Fibroblast of lung (primary cell): ENCODE measurements at regions not wholly inside any gene's neighbourhood (a gene's known extent, or its start where the extent isn't known, plus 50 kb on each side); places are given as distances from the start of the nearest gene placed in this dataset.

ENCODE experiments used
- DNase-seq, 2 donors: peaks; one replicate each; pipeline versions ENCODE4 v3.0.0 to v3.0.0-alpha.2; 2010; ENCODE audit warnings: low read depth in 2 of 2
- H2AFZ ChIP-seq: 2 replicates; pipeline ENCODE4 v1.5.1; 2012; ENCODE audit warnings: low read length, control low read depth, inconsistent platforms
- H3K27ac ChIP-seq: 2 replicates; pipeline ENCODE4 v1.5.1; 2011; ENCODE audit warnings: low read length, control low read depth; ENCODE audit not compliant: insufficient read depth
- H3K27me3 ChIP-seq: 2 replicates; pipeline ENCODE4 v1.5.1; 2011; ENCODE audit warnings: mild to moderate bottlenecking, low read length; ENCODE audit not compliant: control insufficient read depth, insufficient read depth
- H3K36me3 ChIP-seq: 2 replicates; pipeline ENCODE4 v1.5.1; 2011; ENCODE audit warnings: low read length; ENCODE audit not compliant: control insufficient read depth, insufficient read depth
- H3K4me1 ChIP-seq: 2 replicates; pipeline ENCODE4 v1.5.1; 2011; ENCODE audit warnings: low read length; ENCODE audit not compliant: control insufficient read depth, insufficient read depth; ENCODE audit errors: extremely low read depth
- H3K4me2 ChIP-seq: 2 replicates; pipeline ENCODE4 v1.5.1; 2011; ENCODE audit warnings: low read length, control low read depth; ENCODE audit not compliant: insufficient read depth; ENCODE audit errors: extremely low read depth
- H3K4me3 ChIP-seq, 4 experiments: fragments of 200-600 bp in 1 of 4; sonication (generic) in 1 of 4; replicated peaks in 1 of 4; 2 replicates each; pipeline ENCODE4 v1.5.1; 2011 to 2016; ENCODE audit warnings: low read length in 4 of 4, low read depth in 3 of 4, mild to moderate bottlenecking in 3 of 4, control low read depth in 2 of 4, inconsistent platforms in 1 of 4, mixed read lengths in 1 of 4; ENCODE audit not compliant: insufficient read depth in 1 of 4; ENCODE audit errors: control extremely low read depth in 1 of 4
- H3K79me2 ChIP-seq: 2 replicates; pipeline ENCODE4 v1.5.1; 2012; ENCODE audit warnings: mild to moderate bottlenecking, low read length, inconsistent platforms; ENCODE audit not compliant: control insufficient read depth, insufficient read depth
- H3K9ac ChIP-seq: 2 replicates; pipeline ENCODE4 v1.5.1; 2011; ENCODE audit warnings: mild to moderate bottlenecking, low read length, control low read depth; ENCODE audit not compliant: insufficient read depth
- H3K9me3 ChIP-seq: 2 replicates; pipeline ENCODE4 v1.5.1; 2012; ENCODE audit warnings: low read depth, low read length; ENCODE audit not compliant: control insufficient read depth, insufficient read depth
- H4K20me1 ChIP-seq: 2 replicates; pipeline ENCODE4 v1.5.1; 2011; ENCODE audit warnings: low read length; ENCODE audit not compliant: control insufficient read depth, insufficient read depth; ENCODE audit errors: extremely low read depth
- EZH2 ChIP-seq: IDR thresholded peaks from 2 replicates; pipeline ENCODE4 v1.5.1; 2012; ENCODE audit warnings: low read length, control low read depth, mild to moderate bottlenecking; ENCODE audit errors: missing control alignments
- TF ChIP-seq, protein P1 (sequence below), 2 donors: IDR thresholded peaks in 1 of 2; conservative IDR thresholded peaks in 1 of 2; 1 replicate in 1 of 2; 2 replicates in 1 of 2; pipeline ENCODE4 v1.5.1; 2011 to 2012; ENCODE audit warnings: low read length in 2 of 2, control low read depth in 1 of 2, inconsistent platforms in 1 of 2, low read depth in 1 of 2, mild to moderate bottlenecking in 1 of 2

DNA sequence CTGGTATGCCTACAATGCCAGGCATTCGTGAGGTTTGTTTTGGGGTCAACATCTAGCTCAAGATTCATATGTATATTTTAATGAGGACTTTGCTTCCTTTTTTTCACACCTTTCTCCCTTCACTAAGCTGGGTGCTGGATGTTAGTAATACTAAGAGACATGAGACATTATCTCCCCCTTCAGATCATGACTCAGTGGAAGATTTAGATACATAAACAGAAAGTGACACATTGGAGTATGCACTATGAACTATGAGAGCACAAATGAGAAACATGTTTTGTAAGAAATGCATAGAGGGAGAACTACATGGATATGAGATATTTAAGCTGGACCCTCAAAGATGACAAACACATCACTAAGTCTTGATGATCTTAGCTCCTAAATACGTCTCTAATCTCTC is 286.3 kb downstream of the RPAP3 start:
- Histone ChIP-seq H3K9ac (no peak overlapping the region), H3K79me2 (no peaks in the 10 kb centered on the region), H3K4me3 (no peak overlapping the region), H3K36me3 (no peaks in the 10 kb centered on the region), H3K27me3 (no peaks in the 10 kb centered on the region), H2AFZ (no peak overlapping the region), H3K4me2 (peak overlapping the region; percentile 17), H3K9me3 (no peaks in the 10 kb centered on the region), H3K27ac (no peak overlapping the region), H4K20me1 (no peaks in the 10 kb centered on the region), H3K4me1 (peaks cover 7% of the 10 kb centered on the region)
- DNase-seq = peak in 1 of 2 donors; percentile 62
- TF ChIP-seq, protein P1, sequence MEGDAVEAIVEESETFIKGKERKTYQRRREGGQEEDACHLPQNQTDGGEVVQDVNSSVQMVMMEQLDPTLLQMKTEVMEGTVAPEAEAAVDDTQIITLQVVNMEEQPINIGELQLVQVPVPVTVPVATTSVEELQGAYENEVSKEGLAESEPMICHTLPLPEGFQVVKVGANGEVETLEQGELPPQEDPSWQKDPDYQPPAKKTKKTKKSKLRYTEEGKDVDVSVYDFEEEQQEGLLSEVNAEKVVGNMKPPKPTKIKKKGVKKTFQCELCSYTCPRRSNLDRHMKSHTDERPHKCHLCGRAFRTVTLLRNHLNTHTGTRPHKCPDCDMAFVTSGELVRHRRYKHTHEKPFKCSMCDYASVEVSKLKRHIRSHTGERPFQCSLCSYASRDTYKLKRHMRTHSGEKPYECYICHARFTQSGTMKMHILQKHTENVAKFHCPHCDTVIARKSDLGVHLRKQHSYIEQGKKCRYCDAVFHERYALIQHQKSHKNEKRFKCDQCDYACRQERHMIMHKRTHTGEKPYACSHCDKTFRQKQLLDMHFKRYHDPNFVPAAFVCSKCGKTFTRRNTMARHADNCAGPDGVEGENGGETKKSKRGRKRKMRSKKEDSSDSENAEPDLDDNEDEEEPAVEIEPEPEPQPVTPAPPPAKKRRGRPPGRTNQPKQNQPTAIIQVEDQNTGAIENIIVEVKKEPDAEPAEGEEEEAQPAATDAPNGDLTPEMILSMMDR (conservative IDR thresholded peaks at IDR 0.05 in 1 of 2, IDR thresholded peaks at IDR 0.05 in 1 of 2; ENCODE audit: low read depth in 1 of 2, low read length in 2 of 2) = no peak
- no peak for TF ChIP-seq EZH2

DNA sequence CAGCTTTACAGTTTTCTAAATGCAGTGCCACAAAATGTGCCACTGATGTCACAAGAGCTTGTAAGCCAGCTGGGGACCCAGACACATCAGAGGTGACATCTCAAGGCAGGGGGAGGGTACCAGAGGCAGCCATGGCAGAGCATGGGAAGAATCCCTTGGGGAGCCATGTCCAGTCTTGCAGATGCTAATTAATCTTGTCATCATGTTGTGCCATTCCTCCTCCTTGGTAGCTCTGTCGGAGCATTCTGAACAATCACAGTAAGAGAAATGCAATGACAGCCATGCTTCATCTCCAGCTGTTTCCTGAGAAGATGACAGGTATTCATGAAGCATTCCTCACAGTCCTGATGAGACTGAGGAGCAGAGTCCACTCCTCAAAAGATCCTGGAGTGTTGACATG is 287.9 kb downstream of the RPAP3 start:
- no peak for DNase-seq
- Histone ChIP-seq H3K36me3 (no peaks in the 10 kb centered on the region), H3K9ac (no peak overlapping the region), H3K27me3 (no peaks in the 10 kb centered on the region), H3K9me3 (no peaks in the 10 kb centered on the region), H2AFZ (no peak overlapping the region), H3K79me2 (no peaks in the 10 kb centered on the region), H3K4me3 (no peak overlapping the region), H3K4me1 (peaks cover 7% of the 10 kb centered on the region), H3K27ac (no peak overlapping the region), H4K20me1 (no peaks in the 10 kb centered on the region), H3K4me2 (no peak overlapping the region)
- TF ChIP-seq EZH2 = no peak
- TF ChIP-seq, protein P1 (conservative IDR thresholded peaks at IDR 0.05 in 1 of 2, IDR thresholded peaks at IDR 0.05 in 1 of 2; ENCODE audit: low read depth in 1 of 2, low read length in 2 of 2) = no peak

DNA sequence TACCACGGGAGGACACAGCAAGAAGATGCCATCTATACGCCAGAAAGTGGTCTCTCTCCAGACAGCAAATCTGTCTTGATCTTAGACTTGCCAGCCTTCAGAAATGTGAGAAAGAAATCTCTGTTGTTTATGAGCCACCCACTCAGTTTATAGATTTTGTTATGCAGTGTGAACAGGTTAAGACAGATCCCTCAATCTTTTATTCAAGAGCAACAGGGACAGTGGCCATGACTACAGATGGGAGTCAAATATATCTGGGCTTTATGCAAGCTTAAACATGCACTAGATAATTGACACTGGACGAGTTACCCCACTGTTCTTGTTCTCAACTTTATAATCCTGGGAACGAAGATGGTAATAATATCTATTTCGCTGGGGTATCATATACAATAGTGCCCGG is 288.7 kb downstream of the RPAP3 start:
- H3K4me3 ChIP-seq = no peak overlapping the region
- no peaks in the 10 kb centered on the region for H3K9me3 ChIP-seq
- H3K9ac ChIP-seq = no peak overlapping the region
- no peak overlapping the region for H3K27ac ChIP-seq
- H3K79me2 ChIP-seq = no peaks in the 10 kb centered on the region
- H2AFZ ChIP-seq = no peak overlapping the region
- no peaks in the 10 kb centered on the region for H4K20me1 ChIP-seq
- no peak overlapping the region for H3K4me2 ChIP-seq
- peaks cover 7% of the 10 kb centered on the region for H3K4me1 ChIP-seq
- DNase-seq = no peak
- no peaks in the 10 kb centered on the region for H3K27me3 ChIP-seq
- no peaks in the 10 kb centered on the region for H3K36me3 ChIP-seq
- TF ChIP-seq, protein P1 (conservative IDR thresholded peaks at IDR 0.05 in 1 of 2, IDR thresholded peaks at IDR 0.05 in 1 of 2; ENCODE audit: low read depth in 1 of 2, low read length in 2 of 2) = no peak
- TF ChIP-seq EZH2 = no peak
